ENCODE measurements at regions not wholly inside any gene's neighbourhood (a gene's known extent, or its start where the extent isn't known, plus 50 kb on each side); places are given as distances from the start of the nearest gene placed in this dataset.

DNA sequence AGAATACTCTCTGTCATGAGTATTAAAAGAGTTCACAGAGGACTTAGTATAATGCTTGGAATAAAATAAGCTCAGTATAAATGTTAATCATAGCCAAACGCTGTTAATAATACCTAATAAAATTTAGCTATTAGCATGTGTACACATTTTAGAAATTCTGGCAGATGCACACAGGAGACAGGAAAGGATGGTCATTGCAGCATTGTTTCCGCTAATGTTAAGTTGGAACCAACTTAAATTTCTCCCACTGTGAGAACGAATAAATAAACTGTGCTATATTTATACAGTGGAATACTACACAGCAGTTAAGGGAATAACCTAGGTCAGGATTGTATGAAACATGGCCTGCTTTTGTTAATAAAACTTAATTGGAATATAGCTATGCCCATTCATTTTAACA lies 370.4 kb upstream of the TGFBR2 start:
- no CpG with 5 or more reads among the region's 3 CpGs for WGBS (ENCODE audit: extremely low coverage, insufficient coverage, low lambda C conversion rate)
- Histone ChIP-seq H3K56ac (ENCODE audit: low read length) (no peak overlapping the region), H2AK5ac (ENCODE audit: low read length) (no peak overlapping the region), H4K5ac (ENCODE audit: low read length) (no peak overlapping the region), H2BK5ac (ENCODE audit: low read length) (no peak overlapping the region), H3K4me3 (ENCODE audit: low read length) (no peak overlapping the region), H3K23ac (ENCODE audit: low read length) (no peak overlapping the region), H3K18ac (ENCODE audit: low read length) (no peak overlapping the region), H3K4ac (ENCODE audit: low read depth, low read length) (no peak overlapping the region), H2BK120ac (ENCODE audit: low read depth, low read length) (no peak overlapping the region), H3K79me1 (ENCODE audit: low read length) (no peaks in the 10 kb centered on the region), H3K4me2 (ENCODE audit: low read length) (no peak overlapping the region), H3K27me3 (ENCODE audit: insufficient read depth, low read length, poor library complexity) (no peaks in the 10 kb centered on the region), H2BK15ac (replicated peaks; ENCODE audit: low read depth) (no peak overlapping the region), H4K8ac (ENCODE audit: low read depth, low read length) (no peak overlapping the region), H3K4me1 (ENCODE audit: control insufficient read depth, low read depth, low read length) (peaks cover 5% of the 10 kb centered on the region), H3K79me2 (ENCODE audit: control insufficient read depth, insufficient read depth, low read length) (no peaks in the 10 kb centered on the region), H3K27ac (ENCODE audit: low read depth, low read length) (no peak overlapping the region), H3K36me3 (ENCODE audit: control insufficient read depth, insufficient read depth, low read length) (no peaks in the 10 kb centered on the region), H3K9ac (ENCODE audit: low read length) (no peak overlapping the region)
- no peak for DNase-seq

GRCh38 chr3:30241721-30242120 lies 364.7 kb upstream of the TGFBR2 start:
- Histone ChIP-seq H3K4me2 (ENCODE audit: low read length) (no peak overlapping the region), H3K23ac (ENCODE audit: low read length) (no peak overlapping the region), H3K36me3 (ENCODE audit: control insufficient read depth, insufficient read depth, low read length) (no peaks in the 10 kb centered on the region), H4K5ac (ENCODE audit: low read length) (no peak overlapping the region), H3K79me1 (ENCODE audit: low read length) (no peaks in the 10 kb centered on the region), H2AK5ac (ENCODE audit: low read length) (no peak overlapping the region), H3K4me1 (ENCODE audit: control insufficient read depth, low read depth, low read length) (peaks cover 5% of the 10 kb centered on the region), H2BK5ac (ENCODE audit: low read length) (no peak overlapping the region), H3K56ac (ENCODE audit: low read length) (no peak overlapping the region), H3K27me3 (ENCODE audit: insufficient read depth, low read length, poor library complexity) (no peaks in the 10 kb centered on the region), H3K9ac (ENCODE audit: low read length) (no peak overlapping the region), H2BK15ac (replicated peaks; ENCODE audit: low read depth) (no peak overlapping the region), H2BK120ac (ENCODE audit: low read depth, low read length) (no peak overlapping the region), H3K18ac (ENCODE audit: low read length) (no peak overlapping the region), H4K8ac (ENCODE audit: low read depth, low read length) (no peak overlapping the region), H3K79me2 (ENCODE audit: control insufficient read depth, insufficient read depth, low read length) (no peaks in the 10 kb centered on the region), H3K4me3 (ENCODE audit: low read length) (no peak overlapping the region), H3K4ac (ENCODE audit: low read depth, low read length) (no peak overlapping the region), H3K27ac (ENCODE audit: low read depth, low read length) (no peak overlapping the region)
- DNase-seq: no peak
- no CpG with 5 or more reads among the region's 4 CpGs for WGBS (ENCODE audit: extremely low coverage, insufficient coverage, low lambda C conversion rate)

DNA sequence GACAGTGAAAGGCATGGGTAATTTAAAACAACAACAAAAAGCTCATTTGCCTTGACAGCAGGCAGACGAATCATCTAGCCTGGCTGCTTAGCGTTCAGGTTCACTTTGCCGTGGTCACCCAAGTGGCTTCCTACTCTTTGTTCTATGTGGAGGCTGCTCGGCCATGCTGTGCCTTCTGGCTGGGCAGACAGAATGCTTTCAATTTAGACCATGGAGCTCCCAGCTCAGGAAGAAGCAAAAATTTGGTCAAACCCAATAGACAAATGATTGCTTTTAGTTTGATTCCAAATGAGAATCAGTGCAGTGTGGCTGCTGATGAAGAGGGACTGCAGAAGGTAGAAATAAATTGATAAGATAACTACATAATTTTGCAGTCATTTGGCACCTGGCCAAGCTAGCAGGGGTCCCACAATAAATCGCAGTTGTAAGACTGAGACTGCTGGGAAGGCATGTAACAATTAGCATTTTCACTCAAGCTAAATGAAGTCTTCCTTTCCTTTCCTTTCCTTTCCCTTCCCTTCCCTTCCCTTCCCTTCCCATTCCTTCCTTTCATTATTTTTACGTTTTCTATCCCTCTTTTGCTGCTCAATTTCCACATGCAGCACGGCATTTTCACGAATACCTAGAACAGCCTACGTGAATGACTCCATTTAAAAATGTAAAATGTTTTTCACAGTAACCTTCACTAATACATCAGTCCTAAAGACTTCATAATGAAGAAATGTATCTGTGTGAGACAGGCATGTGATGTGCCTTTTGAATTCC lies 360.4 kb upstream of the TGFBR2 start:
- Histone ChIP-seq H3K18ac (ENCODE audit: low read length) (no peak overlapping the region), H3K4me1 (ENCODE audit: control insufficient read depth, low read depth, low read length) (peaks cover 5% of the 10 kb centered on the region), H3K4me3 (ENCODE audit: low read length) (no peak overlapping the region), H3K9ac (ENCODE audit: low read length) (no peak overlapping the region), H3K56ac (ENCODE audit: low read length) (no peak overlapping the region), H3K27me3 (ENCODE audit: insufficient read depth, low read length, poor library complexity) (no peaks in the 10 kb centered on the region), H3K23ac (ENCODE audit: low read length) (no peak overlapping the region), H3K36me3 (ENCODE audit: control insufficient read depth, insufficient read depth, low read length) (no peaks in the 10 kb centered on the region), H3K79me1 (ENCODE audit: low read length) (no peaks in the 10 kb centered on the region), H3K4me2 (ENCODE audit: low read length) (no peak overlapping the region), H4K8ac (ENCODE audit: low read depth, low read length) (no peak overlapping the region), H2BK15ac (replicated peaks; ENCODE audit: low read depth) (no peak overlapping the region), H3K4ac (ENCODE audit: low read depth, low read length) (no peak overlapping the region), H2AK5ac (ENCODE audit: low read length) (no peak overlapping the region), H3K27ac (ENCODE audit: low read depth, low read length) (no peak overlapping the region), H2BK120ac (ENCODE audit: low read depth, low read length) (no peak overlapping the region), H2BK5ac (ENCODE audit: low read length) (no peak overlapping the region), H3K79me2 (ENCODE audit: control insufficient read depth, insufficient read depth, low read length) (no peaks in the 10 kb centered on the region), H4K5ac (ENCODE audit: low read length) (no peak overlapping the region)
- WGBS (ENCODE audit: extremely low coverage, insufficient coverage, low lambda C conversion rate): 100% methylated on average over 1 of the region's 9 CpGs
- DNase-seq: peak; percentile 41

DNA sequence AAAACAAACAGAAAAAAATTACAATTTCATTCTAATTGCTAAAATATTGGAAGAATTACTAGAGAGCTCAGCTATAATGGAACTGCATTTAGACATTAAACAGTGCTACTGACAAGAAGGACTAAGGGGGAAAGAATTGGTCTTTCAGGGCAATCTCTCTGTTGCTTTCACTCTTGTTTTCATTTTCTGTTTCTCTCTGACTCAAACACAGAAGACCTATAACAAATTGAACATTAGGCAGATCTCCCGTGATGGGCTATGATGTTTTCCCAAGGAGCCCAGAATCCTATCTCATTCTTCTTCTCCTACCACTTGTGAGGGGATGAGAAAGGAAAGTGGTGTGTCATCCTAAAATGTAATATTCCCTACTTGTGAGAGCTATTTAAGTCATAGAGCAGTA lies 358.0 kb upstream of the TGFBR2 start:
- Histone ChIP-seq H2AK5ac (ENCODE audit: low read length) (no peak overlapping the region), H3K4ac (ENCODE audit: low read depth, low read length) (no peak overlapping the region), H2BK15ac (replicated peaks; ENCODE audit: low read depth) (no peak overlapping the region), H3K79me1 (ENCODE audit: low read length) (no peaks in the 10 kb centered on the region), H3K36me3 (ENCODE audit: control insufficient read depth, insufficient read depth, low read length) (no peaks in the 10 kb centered on the region), H2BK120ac (ENCODE audit: low read depth, low read length) (no peak overlapping the region), H3K4me1 (ENCODE audit: control insufficient read depth, low read depth, low read length) (peaks cover 3% of the 10 kb centered on the region), H3K4me2 (ENCODE audit: low read length) (no peak overlapping the region), H3K27ac (ENCODE audit: low read depth, low read length) (no peak overlapping the region), H4K5ac (ENCODE audit: low read length) (no peak overlapping the region), H3K18ac (ENCODE audit: low read length) (no peak overlapping the region), H3K9ac (ENCODE audit: low read length) (no peak overlapping the region), H3K27me3 (ENCODE audit: insufficient read depth, low read length, poor library complexity) (no peaks in the 10 kb centered on the region), H3K23ac (ENCODE audit: low read length) (no peak overlapping the region), H3K4me3 (ENCODE audit: low read length) (no peak overlapping the region), H4K8ac (ENCODE audit: low read depth, low read length) (no peak overlapping the region), H3K56ac (ENCODE audit: low read length) (no peak overlapping the region), H2BK5ac (ENCODE audit: low read length) (no peak overlapping the region), H3K79me2 (ENCODE audit: control insufficient read depth, insufficient read depth, low read length) (no peaks in the 10 kb centered on the region)
- no CpG with 5 or more reads among the region's 1 CpG for WGBS (ENCODE audit: extremely low coverage, insufficient coverage, low lambda C conversion rate)
- no peak for DNase-seq

DNA sequence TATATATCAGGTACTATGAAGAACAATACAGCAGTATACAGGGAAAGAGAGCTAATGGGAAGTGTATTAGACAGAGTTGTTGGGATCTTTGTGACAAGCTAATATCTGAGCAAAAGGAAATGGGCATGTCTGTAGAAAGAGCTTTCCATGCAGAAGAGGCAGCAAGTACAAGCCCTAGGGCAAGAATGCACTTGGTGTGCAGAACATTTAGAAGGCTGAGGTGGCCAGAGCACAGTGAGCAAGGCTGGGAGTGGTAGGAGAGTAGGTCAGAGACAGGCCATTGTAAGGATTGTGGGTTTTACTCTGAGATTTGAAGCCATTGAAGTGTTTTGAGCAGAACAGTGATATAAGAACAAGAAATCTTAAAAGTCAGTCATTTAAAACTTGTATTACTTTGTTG lies 353.9 kb upstream of the TGFBR2 start:
- H3K4me3 ChIP-seq (ENCODE audit: low read length): no peak overlapping the region
- H3K36me3 ChIP-seq (ENCODE audit: control insufficient read depth, insufficient read depth, low read length): no peaks in the 10 kb centered on the region
- H3K4me1 ChIP-seq (ENCODE audit: control insufficient read depth, low read depth, low read length): no peaks in the 10 kb centered on the region
- H2BK15ac ChIP-seq (replicated peaks; ENCODE audit: low read depth): no peak overlapping the region
- H3K9ac ChIP-seq (ENCODE audit: low read length): no peak overlapping the region
- no peak overlapping the region for H3K56ac ChIP-seq (ENCODE audit: low read length)
- H2BK120ac ChIP-seq (ENCODE audit: low read depth, low read length): no peak overlapping the region
- H3K27ac ChIP-seq (ENCODE audit: low read depth, low read length): no peak overlapping the region
- H3K4me2 ChIP-seq (ENCODE audit: low read length): no peak overlapping the region
- H3K27me3 ChIP-seq (ENCODE audit: insufficient read depth, low read length, poor library complexity): no peaks in the 10 kb centered on the region
- no peak overlapping the region for H4K8ac ChIP-seq (ENCODE audit: low read depth, low read length)
- no peak overlapping the region for H4K5ac ChIP-seq (ENCODE audit: low read length)
- no peak overlapping the region for H2AK5ac ChIP-seq (ENCODE audit: low read length)
- no peak for DNase-seq
- H3K18ac ChIP-seq (ENCODE audit: low read length): no peak overlapping the region
- no peak overlapping the region for H3K4ac ChIP-seq (ENCODE audit: low read depth, low read length)
- H3K23ac ChIP-seq (ENCODE audit: low read length): no peak overlapping the region
- no peaks in the 10 kb centered on the region for H3K79me2 ChIP-seq (ENCODE audit: control insufficient read depth, insufficient read depth, low read length)
- H3K79me1 ChIP-seq (ENCODE audit: low read length): no peaks in the 10 kb centered on the region
- H2BK5ac ChIP-seq (ENCODE audit: low read length): no peak overlapping the region

DNA sequence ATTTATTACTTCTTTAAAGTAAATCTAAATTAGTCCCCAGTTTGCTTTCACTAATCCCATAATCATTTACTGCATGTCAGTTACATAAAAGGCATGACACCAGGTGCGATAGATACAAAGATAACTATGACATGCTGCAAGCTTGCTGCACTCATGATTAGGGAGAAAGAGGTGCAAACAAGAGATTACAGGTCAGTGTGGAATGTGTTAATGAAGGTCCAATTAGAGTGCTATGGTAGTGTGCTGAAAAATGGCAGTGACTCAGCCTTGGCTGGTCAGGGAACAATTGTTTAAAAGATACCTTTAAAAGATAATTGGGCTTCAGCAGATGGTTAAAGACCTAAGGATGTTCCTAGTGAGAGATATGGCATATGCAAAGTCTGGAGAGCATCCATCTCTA lies 352.6 kb upstream of the TGFBR2 start:
- H3K4me3 ChIP-seq (ENCODE audit: low read length): no peak overlapping the region
- no peak overlapping the region for H2BK120ac ChIP-seq (ENCODE audit: low read depth, low read length)
- H3K4me2 ChIP-seq (ENCODE audit: low read length): no peak overlapping the region
- no peaks in the 10 kb centered on the region for H3K4me1 ChIP-seq (ENCODE audit: control insufficient read depth, low read depth, low read length)
- no peak overlapping the region for H3K23ac ChIP-seq (ENCODE audit: low read length)
- no peaks in the 10 kb centered on the region for H3K79me2 ChIP-seq (ENCODE audit: control insufficient read depth, insufficient read depth, low read length)
- no peak overlapping the region for H3K56ac ChIP-seq (ENCODE audit: low read length)
- H3K27ac ChIP-seq (ENCODE audit: low read depth, low read length): no peak overlapping the region
- no peak overlapping the region for H4K8ac ChIP-seq (ENCODE audit: low read depth, low read length)
- H4K5ac ChIP-seq (ENCODE audit: low read length): no peak overlapping the region
- no CpG with 5 or more reads among the region's 1 CpG for WGBS (ENCODE audit: extremely low coverage, insufficient coverage, low lambda C conversion rate)
- no peak overlapping the region for H3K9ac ChIP-seq (ENCODE audit: low read length)
- DNase-seq: peak; percentile 94
- H3K27me3 ChIP-seq (ENCODE audit: insufficient read depth, low read length, poor library complexity): no peaks in the 10 kb centered on the region
- H3K18ac ChIP-seq (ENCODE audit: low read length): no peak overlapping the region
- H3K79me1 ChIP-seq (ENCODE audit: low read length): no peaks in the 10 kb centered on the region
- no peak overlapping the region for H3K4ac ChIP-seq (ENCODE audit: low read depth, low read length)
- no peaks in the 10 kb centered on the region for H3K36me3 ChIP-seq (ENCODE audit: control insufficient read depth, insufficient read depth, low read length)
- no peak overlapping the region for H2BK5ac ChIP-seq (ENCODE audit: low read length)
- no peak overlapping the region for H2AK5ac ChIP-seq (ENCODE audit: low read length)
- no peak overlapping the region for H2BK15ac ChIP-seq (replicated peaks; ENCODE audit: low read depth)

All from mesendoderm (in vitro differentiated cells).